OCI-LY7 (cell line): ENCODE measurements at regions not wholly inside any gene's neighbourhood (a gene's known extent, or its start where the extent isn't known, plus 50 kb on each side); places are given as distances from the start of the nearest gene placed in this dataset.

Source experiments
- BruUV-seq: library from RNA; stranded (reverse); fragments of 400-500 nt; replicated peaks from 2 replicates; lab custom pipeline; 2021; lab: Mats Ljungman, UMichigan
- CTCF ChIA-PET: fragments of 300-600 bp; sonication (Branson Sonifier 250); formaldehyde crosslinking; loops from one replicate; lab custom pipeline; 2022; ENCODE audit warnings: antibody characterized with exemption; ENCODE audit not compliant: unreplicated experiment; lab: Charles Lee
- POLR2A ChIA-PET: fragments of 300-600 bp; sonication (Branson Sonifier 250); formaldehyde crosslinking; loops from one replicate; lab custom pipeline; 2022; ENCODE audit warnings: antibody characterized with exemption; lab: Charles Lee
- DNase-seq: peaks from one replicate; pipeline ENCODE4 v3.0.0-alpha.2; 2015; ENCODE audit warnings: low spot score
- H2AFZ ChIP-seq: fragments of 200-600 bp; sonication (generic), shearing (Covaris generic); 2 replicates; pipeline ENCODE4 v1.6.1; 2014; ENCODE audit warnings: mild to moderate bottlenecking, antibody characterized with exemption, low read length, moderate library complexity
- H3K27ac ChIP-seq: fragments of 200-600 bp; sonication (generic); 2 replicates; pipeline ENCODE4 v1.5.1; 2014; ENCODE audit warnings: mixed run types, low read depth, mild to moderate bottlenecking, moderate library complexity, low read length, inconsistent platforms; ENCODE audit not compliant: poor library complexity, severe bottlenecking
- H3K36me3 ChIP-seq: fragments of 200-600 bp; sonication (generic); 2 replicates; pipeline ENCODE4 v1.6.1; 2014; ENCODE audit warnings: mild to moderate bottlenecking, antibody characterized with exemption, low read length, moderate library complexity, mixed read lengths; ENCODE audit not compliant: insufficient read depth
- H3K4me1 ChIP-seq: fragments of 200-600 bp; sonication (generic); 2 replicates; pipeline ENCODE4 v1.5.1; 2014; ENCODE audit warnings: mild to moderate bottlenecking, low read length; ENCODE audit not compliant: insufficient read depth, poor library complexity, severe bottlenecking
- H3K4me2 ChIP-seq: fragments of 200-600 bp; sonication (generic); 2 replicates; pipeline ENCODE4 v1.6.1; 2014; ENCODE audit warnings: mild to moderate bottlenecking, low read length
- H3K4me3 ChIP-seq: fragments of 200-600 bp; sonication (generic); 2 replicates; pipeline ENCODE4 v1.5.1; 2014; ENCODE audit warnings: mild to moderate bottlenecking, low read depth, low read length; ENCODE audit not compliant: poor library complexity, severe bottlenecking
- H3K79me2 ChIP-seq: fragments of 200-600 bp; sonication (generic); 2 replicates; pipeline ENCODE4 v1.6.1; 2016; ENCODE audit warnings: low read depth, mild to moderate bottlenecking, low read length, moderate library complexity, mixed read lengths; ENCODE audit not compliant: insufficient read depth
- H3K9me2 ChIP-seq: fragments of 200-600 bp; sonication (generic); 2 replicates; pipeline ENCODE4 v1.6.1; 2016; ENCODE audit warnings: mild to moderate bottlenecking, low read length, mixed read lengths; ENCODE audit not compliant: insufficient read depth
- H3K9me3 ChIP-seq: fragments of 200-600 bp; sonication (generic); 2 replicates; pipeline ENCODE4 v1.6.1; 2014; ENCODE audit warnings: mild to moderate bottlenecking, mixed run types, low read length, mixed read lengths
- H4K20me1 ChIP-seq: fragments of 200-600 bp; sonication (generic); 2 replicates; pipeline ENCODE4 v1.6.1; 2014; ENCODE audit warnings: mild to moderate bottlenecking, antibody characterized with exemption, low read length, moderate library complexity, mixed read lengths; ENCODE audit not compliant: insufficient read depth
- CTCF ChIP-seq: fragments of 200-600 bp; sonication (generic); conservative IDR thresholded peaks from 2 replicates; pipeline ENCODE4 v1.5.1; 2014; ENCODE audit warnings: mild to moderate bottlenecking, antibody characterized with exemption, low read length, moderate library complexity, mixed read lengths
- EZH2phosphoT487 ChIP-seq: fragments of 200-600 bp; sonication (generic); IDR thresholded peaks from 2 replicates; pipeline ENCODE4 v1.6.1; 2018; ENCODE audit warnings: low read depth, borderline replicate concordance, mild to moderate bottlenecking, mixed run types, antibody characterized with exemption, low read length, moderate library complexity, mixed read lengths
- intact Hi-C: fragments of 100-400 bp; cut with micrococcal nuclease; formaldehyde crosslinking; loops from one replicate; pipeline ENCODE4 v1.10.0; 2022; ENCODE audit not compliant: unreplicated experiment

GRCh38 chrX:115895678-115896329 lies 274.7 kb upstream of the AGTR2 start:
- no peak overlapping the region for H3K27ac ChIP-seq
- no peak for DNase-seq
- H3K4me1 ChIP-seq = no peaks in the 10 kb centered on the region
- no peak overlapping the region for H3K4me3 ChIP-seq
- H3K4me2 ChIP-seq = no peak overlapping the region
- H3K9me3 ChIP-seq = no peaks in the 10 kb centered on the region
- no peaks in the 10 kb centered on the region for H3K79me2 ChIP-seq
- TF ChIP-seq CTCF (no peak), EZH2phosphoT487 (no peak)
- CTCF ChIA-PET = no interaction called here
- no TSS peak for BruUV-seq
- intact Hi-C loops = no loop called here
- no peaks in the 10 kb centered on the region for H3K9me2 ChIP-seq
- H4K20me1 ChIP-seq = no peaks in the 10 kb centered on the region
- no peaks in the 10 kb centered on the region for H3K36me3 ChIP-seq
- POLR2A ChIA-PET = interaction anchor here (0.5 kb wide), 1 partner anchor 949 kb away, joined by 3 read pairs; no protein-coding TSS in a partner anchor
- no peak overlapping the region for H2AFZ ChIP-seq

- POLR2A ChIA-PET = interaction anchor here (0.5 kb wide), 1 partner anchor 948 kb away, joined by 3 read pairs; no protein-coding TSS in a partner anchor
- intact Hi-C loops = no loop called here
- H3K9me3 ChIP-seq = no peaks in the 10 kb centered on the region
- no peaks in the 10 kb centered on the region for H3K36me3 ChIP-seq
- H3K27ac ChIP-seq = no peak overlapping the region
- TF ChIP-seq CTCF (no peak), EZH2phosphoT487 (no peak)
- H4K20me1 ChIP-seq = no peaks in the 10 kb centered on the region
- H3K9me2 ChIP-seq = no peaks in the 10 kb centered on the region
- no peak overlapping the region for H2AFZ ChIP-seq
- no peaks in the 10 kb centered on the region for H3K79me2 ChIP-seq
- H3K4me1 ChIP-seq = no peaks in the 10 kb centered on the region
- H3K4me2 ChIP-seq = no peak overlapping the region
- CTCF ChIA-PET = no interaction called here
- BruUV-seq = no TSS peak
- no peak for DNase-seq
- H3K4me3 ChIP-seq = no peak overlapping the region
Measured at GRCh38 chrX:115896362-115896761, 274.2 kb upstream of the AGTR2 start.

GRCh38 chrX:115897956-115898355 lies 272.6 kb upstream of the AGTR2 start:
- no peak for DNase-seq
- H2AFZ ChIP-seq = no peak overlapping the region
- H3K4me2 ChIP-seq = no peak overlapping the region
- H3K27ac ChIP-seq = no peak overlapping the region
- H3K79me2 ChIP-seq = no peaks in the 10 kb centered on the region
- no peaks in the 10 kb centered on the region for H3K9me2 ChIP-seq
- no peak overlapping the region for H3K4me3 ChIP-seq
- no TSS peak for BruUV-seq
- no peaks in the 10 kb centered on the region for H3K9me3 ChIP-seq
- no peaks in the 10 kb centered on the region for H4K20me1 ChIP-seq
- no peak for TF ChIP-seq EZH2phosphoT487
- TF ChIP-seq CTCF = no peak
- intact Hi-C loops = no loop called here
- no peaks in the 10 kb centered on the region for H3K36me3 ChIP-seq
- H3K4me1 ChIP-seq = no peaks in the 10 kb centered on the region
- ChIA-PET POLR2A (no interaction called here), CTCF (no interaction called here)
